Osteoblast (primary cell): ENCODE measurements at regions not wholly inside any gene's neighbourhood (a gene's known extent, or its start where the extent isn't known, plus 50 kb on each side); places are given as distances from the start of the nearest gene placed in this dataset.

ENCODE experiments used
- DNase-seq: peaks from one replicate; pipeline ENCODE4 v3.0.0; 2011; ENCODE audit warnings: low spot score, mixed read lengths; ENCODE audit not compliant: insufficient read length; ENCODE audit errors: missing footprints
- H2AFZ ChIP-seq: 2 replicates; pipeline ENCODE4 v1.6.0; 2011; ENCODE audit warnings: mild to moderate bottlenecking, low read length
- H3K27ac ChIP-seq: 2 replicates; pipeline ENCODE4 v1.5.1; 2011; ENCODE audit warnings: mild to moderate bottlenecking, low read depth, low read length, moderate library complexity
- H3K27me3 ChIP-seq: 2 replicates; pipeline ENCODE4 v1.6.0; 2012; ENCODE audit warnings: mild to moderate bottlenecking, control low read depth, inconsistent platforms, low read length, moderate library complexity; ENCODE audit not compliant: insufficient read depth
- H3K36me3 ChIP-seq: 2 replicates; pipeline ENCODE4 v1.5.1; 2011; ENCODE audit warnings: mild to moderate bottlenecking, low read length, control low read depth, moderate library complexity; ENCODE audit not compliant: insufficient read depth
- H3K4me1 ChIP-seq: 2 replicates; pipeline ENCODE4 v1.5.1; 2011; ENCODE audit warnings: mild to moderate bottlenecking, low read length, control low read depth, moderate library complexity; ENCODE audit not compliant: insufficient read depth
- H3K4me2 ChIP-seq: 2 replicates; pipeline ENCODE4 v1.6.0; 2011; ENCODE audit warnings: mild to moderate bottlenecking, low read length; ENCODE audit not compliant: insufficient read depth
- H3K4me3 ChIP-seq: fragments of 200-600 bp; sonication (generic); 3 replicates; pipeline ENCODE4 v1.5.1; 2012; ENCODE audit warnings: mild to moderate bottlenecking, low read length, inconsistent platforms; ENCODE audit not compliant: insufficient read depth
- H3K79me2 ChIP-seq: 2 replicates; pipeline ENCODE4 v1.6.0; 2012; ENCODE audit warnings: mild to moderate bottlenecking, low read length, control low read depth, inconsistent platforms; ENCODE audit not compliant: insufficient read depth
- H3K9me3 ChIP-seq: 2 replicates; pipeline ENCODE4 v1.5.1; 2011; ENCODE audit warnings: low read depth, low read length, control low read depth
- H4K20me1 ChIP-seq: 2 replicates; pipeline ENCODE4 v1.6.0; 2012; ENCODE audit warnings: mild to moderate bottlenecking, low read length, control low read depth; ENCODE audit not compliant: insufficient read depth
- TF ChIP-seq, protein P1 (sequence below): IDR thresholded peaks from 2 replicates; pipeline ENCODE4 v1.5.1; 2011; ENCODE audit warnings: mild to moderate bottlenecking, low read depth, low read length, moderate library complexity; ENCODE audit errors: extremely low read depth

DNA sequence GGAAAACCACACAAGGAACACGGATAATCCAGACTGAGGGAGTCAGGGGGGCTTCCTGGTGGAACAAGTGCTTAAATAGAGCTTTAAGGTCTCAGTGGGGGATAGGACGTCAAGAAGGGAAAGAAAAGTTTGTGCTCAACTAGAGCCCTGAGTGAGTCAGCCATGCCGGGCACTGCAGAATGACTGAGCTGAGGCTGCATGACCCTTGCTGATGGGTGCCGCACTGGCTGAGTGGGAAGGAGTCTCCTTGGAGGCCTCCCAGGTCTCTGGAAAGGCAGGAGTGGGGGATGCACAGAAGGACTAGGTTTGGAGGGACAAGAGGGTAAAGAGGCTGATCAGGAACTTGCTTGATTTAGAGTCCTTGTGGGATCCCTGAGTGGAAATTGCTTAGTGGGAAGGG lies 150.3 kb downstream of the RPLP1 start:
- Histone ChIP-seq H3K79me2 (no peaks in the 10 kb centered on the region), H3K9me3 (no peaks in the 10 kb centered on the region), H4K20me1 (no peaks in the 10 kb centered on the region), H3K4me1 (no peaks in the 10 kb centered on the region), H2AFZ (no peak overlapping the region), H3K4me2 (no peak overlapping the region), H3K27ac (no peak overlapping the region), H3K36me3 (no peaks in the 10 kb centered on the region), H3K4me3 (no peak overlapping the region), H3K27me3 (peaks cover 49% of the 10 kb centered on the region)
- TF ChIP-seq, protein P1, sequence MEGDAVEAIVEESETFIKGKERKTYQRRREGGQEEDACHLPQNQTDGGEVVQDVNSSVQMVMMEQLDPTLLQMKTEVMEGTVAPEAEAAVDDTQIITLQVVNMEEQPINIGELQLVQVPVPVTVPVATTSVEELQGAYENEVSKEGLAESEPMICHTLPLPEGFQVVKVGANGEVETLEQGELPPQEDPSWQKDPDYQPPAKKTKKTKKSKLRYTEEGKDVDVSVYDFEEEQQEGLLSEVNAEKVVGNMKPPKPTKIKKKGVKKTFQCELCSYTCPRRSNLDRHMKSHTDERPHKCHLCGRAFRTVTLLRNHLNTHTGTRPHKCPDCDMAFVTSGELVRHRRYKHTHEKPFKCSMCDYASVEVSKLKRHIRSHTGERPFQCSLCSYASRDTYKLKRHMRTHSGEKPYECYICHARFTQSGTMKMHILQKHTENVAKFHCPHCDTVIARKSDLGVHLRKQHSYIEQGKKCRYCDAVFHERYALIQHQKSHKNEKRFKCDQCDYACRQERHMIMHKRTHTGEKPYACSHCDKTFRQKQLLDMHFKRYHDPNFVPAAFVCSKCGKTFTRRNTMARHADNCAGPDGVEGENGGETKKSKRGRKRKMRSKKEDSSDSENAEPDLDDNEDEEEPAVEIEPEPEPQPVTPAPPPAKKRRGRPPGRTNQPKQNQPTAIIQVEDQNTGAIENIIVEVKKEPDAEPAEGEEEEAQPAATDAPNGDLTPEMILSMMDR: no peak
- no peak for DNase-seq

DNA sequence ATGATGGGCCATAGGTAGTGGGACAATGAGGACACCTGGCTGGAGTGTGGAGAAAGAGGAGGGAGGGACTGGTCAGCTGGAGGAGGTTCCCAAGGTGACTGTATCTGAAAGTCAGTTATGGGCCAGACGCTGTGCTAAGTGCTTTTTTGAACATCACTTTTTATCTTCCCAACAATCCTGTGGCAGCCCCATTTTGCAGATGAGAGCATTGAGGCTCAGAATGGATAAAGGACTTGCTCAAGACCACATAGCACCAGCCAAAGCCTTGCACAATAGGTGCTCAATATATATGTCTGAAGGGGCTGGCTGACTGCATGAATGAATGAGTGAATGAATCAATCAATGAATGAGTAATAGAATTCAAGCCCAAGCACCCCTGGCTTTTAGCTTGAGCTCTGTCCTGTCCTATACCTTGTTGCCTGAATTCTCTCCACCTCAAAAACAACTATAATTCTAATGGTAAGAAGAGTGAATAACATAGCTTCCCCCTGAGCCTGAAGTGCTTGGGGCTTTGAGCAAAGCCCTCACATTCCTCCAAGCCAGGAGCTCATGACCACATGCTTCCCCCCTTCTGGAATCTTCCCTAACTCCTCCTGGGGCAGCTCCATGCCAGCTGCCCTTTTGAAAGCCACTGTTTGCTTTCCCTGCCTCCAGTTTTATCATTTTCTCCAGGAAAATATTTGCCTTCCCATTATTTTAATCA lies 150.9 kb downstream of the RPLP1 start:
- TF ChIP-seq, protein P1: no peak

DNA sequence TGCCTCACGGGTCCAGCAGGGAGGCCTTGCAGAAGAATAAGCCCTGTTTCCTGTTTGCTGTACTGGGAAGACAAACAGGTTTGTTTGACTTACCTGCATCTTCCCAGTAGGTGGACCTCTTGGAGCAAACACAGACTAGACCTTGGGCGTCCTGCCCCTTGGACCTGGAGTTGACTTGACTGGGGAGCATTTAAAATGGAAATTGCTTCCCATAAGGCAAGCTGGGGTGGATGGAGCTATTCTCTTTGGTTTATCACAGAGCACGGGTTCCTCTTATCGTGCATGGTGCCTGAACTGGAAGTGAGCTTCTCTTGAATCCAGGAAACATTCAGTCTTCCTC lies 151.4 kb downstream of the RPLP1 start:
- no peak overlapping the region for H3K4me3 ChIP-seq
- no peak for DNase-seq

More for the DNA sequence above, 150.9 kb downstream of the RPLP1 start:
- Histone ChIP-seq H2AFZ (no peak overlapping the region), H4K20me1 (no peaks in the 10 kb centered on the region), H3K9me3 (no peaks in the 10 kb centered on the region), H3K79me2 (no peaks in the 10 kb centered on the region), H3K27me3 (peaks cover 52% of the 10 kb centered on the region), H3K36me3 (no peaks in the 10 kb centered on the region), H3K4me3 (no peak overlapping the region), H3K27ac (no peak overlapping the region), H3K4me2 (no peak overlapping the region), H3K4me1 (no peaks in the 10 kb centered on the region)
- no peak for DNase-seq

DNA sequence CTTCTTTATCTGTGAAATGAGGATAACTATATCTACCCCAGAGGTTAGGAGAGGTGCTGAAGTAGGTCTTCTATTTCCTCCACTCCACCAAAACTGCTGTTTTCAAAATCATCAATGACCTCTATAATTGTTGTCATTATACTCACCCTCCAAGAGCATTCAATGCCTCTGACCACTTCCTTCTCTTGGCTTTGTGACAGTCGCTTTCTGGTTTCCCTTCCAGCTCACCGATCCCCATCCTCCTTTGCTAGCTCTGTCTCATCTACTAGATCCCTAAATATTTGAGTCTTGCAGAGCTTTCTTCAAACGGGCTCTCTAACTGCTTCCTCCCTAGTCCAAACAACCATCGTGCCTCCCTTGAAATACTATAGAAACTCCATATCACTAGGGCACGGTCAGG lies 153.5 kb downstream of the RPLP1 start:
- TF ChIP-seq, protein P1: no peak
- Histone ChIP-seq H3K79me2 (no peaks in the 10 kb centered on the region), H2AFZ (no peak overlapping the region), H3K4me1 (no peaks in the 10 kb centered on the region), H3K27ac (no peak overlapping the region), H3K4me3 (no peak overlapping the region), H3K27me3 (peaks cover 51% of the 10 kb centered on the region), H3K4me2 (no peak overlapping the region), H3K36me3 (no peaks in the 10 kb centered on the region), H3K9me3 (no peaks in the 10 kb centered on the region), H4K20me1 (no peaks in the 10 kb centered on the region)
- DNase-seq: no peak

More for the DNA sequence above, 151.4 kb downstream of the RPLP1 start:
- H3K4me1 ChIP-seq: no peaks in the 10 kb centered on the region
- no peak overlapping the region for H3K27ac ChIP-seq
- H2AFZ ChIP-seq: no peak overlapping the region
- no peaks in the 10 kb centered on the region for H3K36me3 ChIP-seq
- H3K9me3 ChIP-seq: no peaks in the 10 kb centered on the region
- no peak overlapping the region for H3K4me2 ChIP-seq
- H4K20me1 ChIP-seq: no peaks in the 10 kb centered on the region
- H3K27me3 ChIP-seq: peaks cover 51% of the 10 kb centered on the region
- TF ChIP-seq, protein P1: no peak
- no peaks in the 10 kb centered on the region for H3K79me2 ChIP-seq
